ENCODE measurements at regions not wholly inside any gene's neighbourhood (a gene's known extent, or its start where the extent isn't known, plus 50 kb on each side); places are given as distances from the start of the nearest gene placed in this dataset.

GRCh38 chr5:58266402-58266801 lies 193.5 kb downstream of the PLK2 start:
- TF ChIP-seq SUZ12 (IDR thresholded peaks at IDR 0.05) = no peak
- TF ChIP-seq L3MBTL2 (conservative IDR thresholded peaks at IDR 0.05) = no peak
- TF ChIP-seq ELF4 (IDR thresholded peaks at IDR 0.05) = no peak
